SK-N-SH (cell line): ENCODE measurements at regions not wholly inside any gene's neighbourhood (a gene's known extent, or its start where the extent isn't known, plus 50 kb on each side); places are given as distances from the start of the nearest gene placed in this dataset.

ENCODE experiments used
- CTCF ChIA-PET: fragments of 300-600, 350-600 bp; formaldehyde crosslinking; extraction: SDS; loops from one replicate; lab custom pipeline; 2021; lab: Yijun Ruan, JAX
- POLR2A ChIA-PET: fragments of 350-600 bp; sonication (Branson Sonifier 250); formaldehyde crosslinking; extraction: SDS; loops from one replicate; lab custom pipeline; 2020; ENCODE audit warnings: antibody characterized with exemption, inconsistent platforms; lab: Yijun Ruan, JAX
- DNase-seq: peaks from one replicate; pipeline ENCODE4 v3.0.0; 2012
- H2AFZ ChIP-seq: fragments of 200-600 bp; sonication (generic); 2 replicates; pipeline ENCODE4 v1.8.1; 2016; ENCODE audit warnings: antibody characterized with exemption, mild to moderate bottlenecking, low read depth
- H3F3A ChIP-seq: fragments of 200-600 bp; sonication (generic); replicated peaks from 2 replicates; pipeline ENCODE3; 2016; ENCODE audit warnings: antibody characterized with exemption, mild to moderate bottlenecking; ENCODE audit not compliant: insufficient read depth
- H3K27ac ChIP-seq, 2 experiments: fragments of 200-500 bp in 1 of 2; fragments of 200-600 bp in 1 of 2; sonication (Bioruptor generic) in 1 of 2; sonication (generic), shearing (Covaris generic) in 1 of 2; 2 replicates each; pipeline versions ENCODE4 v1.5.1 to v1.6.1; 2014 to 2016; ENCODE audit warnings: low read depth in 2 of 2, inconsistent platforms in 1 of 2, low read length in 1 of 2, mild to moderate bottlenecking in 1 of 2, mixed read lengths in 1 of 2
- H3K27me3 ChIP-seq: fragments of 200-600 bp; sonication (generic), shearing (Covaris generic); 2 replicates; pipeline ENCODE4 v1.6.1; 2016; ENCODE audit warnings: mixed run types; ENCODE audit not compliant: insufficient read depth
- H3K36me3 ChIP-seq, 2 experiments: fragments of 200-500 bp in 1 of 2; fragments of 200-600 bp in 1 of 2; sonication (Bioruptor generic) in 1 of 2; sonication (generic) in 1 of 2; replicated peaks in 1 of 2; 2 replicates each; pipeline versions ENCODE3 to v1.5.1; 2014 to 2016; ENCODE audit warnings: low read length in 1 of 2, mild to moderate bottlenecking in 1 of 2; ENCODE audit not compliant: insufficient read depth in 2 of 2, control insufficient read depth in 1 of 2
- H3K4me1 ChIP-seq, 2 experiments: fragments of 200-500 bp in 1 of 2; fragments of 200-600 bp in 1 of 2; sonication (Bioruptor generic) in 1 of 2; sonication (generic), shearing (Covaris generic) in 1 of 2; 2 replicates each; pipeline versions ENCODE4 v1.5.1 to v1.6.1; 2014 to 2016; ENCODE audit warnings: low read depth in 1 of 2, low read length in 1 of 2, mixed run types in 1 of 2; ENCODE audit not compliant: insufficient read depth in 2 of 2, control insufficient read depth in 1 of 2
- H3K4me2 ChIP-seq: fragments of 200-600 bp; sonication (generic), shearing (Covaris generic); 2 replicates; pipeline ENCODE4 v1.6.1; 2017; ENCODE audit warnings: mixed run types
- H3K4me3 ChIP-seq, 2 experiments: fragments of 200-500 bp in 1 of 2; fragments of 200-600 bp in 1 of 2; sonication (Bioruptor generic) in 1 of 2; sonication (generic), shearing (Covaris generic) in 1 of 2; 2 replicates each; pipeline versions ENCODE4 v1.5.1 to v1.8.1; 2014 to 2016; ENCODE audit warnings: low read depth in 2 of 2, inconsistent platforms in 1 of 2, low read length in 1 of 2, mild to moderate bottlenecking in 1 of 2, mixed read lengths in 1 of 2, moderate library complexity in 1 of 2
- H3K79me2 ChIP-seq: fragments of 200-600 bp; sonication (generic); 2 replicates; pipeline ENCODE4 v1.8.1; 2017; ENCODE audit warnings: mild to moderate bottlenecking; ENCODE audit not compliant: insufficient read depth
- H3K9ac ChIP-seq: fragments of 200-600 bp; sonication (generic); 2 replicates; pipeline ENCODE4 v1.6.1; 2017; ENCODE audit warnings: mixed run types
- H3K9me2 ChIP-seq: fragments of 200-600 bp; sonication (generic); 2 replicates; pipeline ENCODE4 v1.6.1; 2017; ENCODE audit warnings: mixed run types
- H3K9me3 ChIP-seq: fragments of 200-600 bp; sonication (generic); 2 replicates; pipeline ENCODE4 v1.6.1; 2017; ENCODE audit warnings: mixed run types, mild to moderate bottlenecking, moderate library complexity
- H4K20me1 ChIP-seq: fragments of 200-600 bp; sonication (generic); 2 replicates; pipeline ENCODE4 v1.6.1; 2017; ENCODE audit warnings: mild to moderate bottlenecking, mixed run types; ENCODE audit not compliant: insufficient read depth
- CHD2 ChIP-seq: fragments of 150-350 bp; IDR thresholded peaks from 2 replicates; pipeline ENCODE4 v1.6.1; 2018; ENCODE audit warnings: low read length; ENCODE audit not compliant: partially characterized antibody
- ELF1 ChIP-seq: IDR thresholded peaks from 2 replicates; pipeline ENCODE4 v1.4.0; 2012
- EP300 ChIP-seq, 2 experiments: IDR thresholded peaks; 2 replicates each; pipeline versions ENCODE4 v1.4.0 to v1.6.1; 2012; ENCODE audit warnings: borderline replicate concordance in 1 of 2, low read depth in 1 of 2, low read length in 1 of 2
- FOSL2 ChIP-seq: IDR thresholded peaks from 2 replicates; pipeline ENCODE4 v1.4.0; 2012; ENCODE audit warnings: low read depth, mild to moderate bottlenecking, moderate library complexity, borderline replicate concordance
- FOXJ3 ChIP-seq: sonication (generic); formaldehyde crosslinking; IDR thresholded peaks from 2 replicates; pipeline ENCODE4 v1.5.1; 2020; ENCODE audit warnings: mild to moderate bottlenecking, missing genetic modification reagents
- FOXM1 ChIP-seq: IDR thresholded peaks from 2 replicates; pipeline ENCODE4 v1.4.0; 2012; ENCODE audit warnings: low read depth, mild to moderate bottlenecking
- IRF3 ChIP-seq: fragments of 150-350 bp; IDR thresholded peaks from 2 replicates; pipeline ENCODE4 v1.6.1; 2016; ENCODE audit warnings: mild to moderate bottlenecking, low read depth, low read length
- JUND ChIP-seq: IDR thresholded peaks from 2 replicates; pipeline ENCODE4 v1.4.0; 2012
- MXI1 ChIP-seq: IDR thresholded peaks from 2 replicates; pipeline ENCODE4 v1.6.1; 2012; ENCODE audit warnings: mild to moderate bottlenecking, low read depth, low read length, improper control_type of control experiment
- NRF1 ChIP-seq: IDR thresholded peaks from 2 replicates; pipeline ENCODE4 v1.6.1; 2012; ENCODE audit warnings: low read depth, mild to moderate bottlenecking, low read length
- RAD21 ChIP-seq: IDR thresholded peaks from 2 replicates; pipeline ENCODE4 v1.6.1; 2012; ENCODE audit warnings: mild to moderate bottlenecking, low read length
- REST ChIP-seq: IDR thresholded peaks from 2 replicates; pipeline ENCODE4 v1.6.1; 2012; ENCODE audit warnings: mild to moderate bottlenecking, low read depth, low read length, moderate library complexity
- TCF12 ChIP-seq: IDR thresholded peaks from 2 replicates; pipeline ENCODE4 v1.4.0; 2012
- YY1 ChIP-seq: IDR thresholded peaks from 2 replicates; pipeline ENCODE4 v1.4.0; 2012; ENCODE audit warnings: low read depth, mild to moderate bottlenecking
- ZBTB33 ChIP-seq: IDR thresholded peaks from 2 replicates; pipeline ENCODE4 v1.4.0; 2012; ENCODE audit warnings: low read depth, borderline replicate concordance
- WGBS: methylation state at CpG from one replicate; pipeline ENCODE4 v1.1.6; 2017; ENCODE audit warnings: low lambda C conversion rate; 5-methylcytosine and 5-hydroxymethylcytosine counted together

GRCh38 chr15:25596644-25597562 is 158.1 kb upstream of the UBE3A start (continued):
- no peak for TF ChIP-seq CHD2
- no peak for TF ChIP-seq TCF12
- TF ChIP-seq RAD21: no peak
- no peak for TF ChIP-seq JUND
- TF ChIP-seq YY1: no peak
- TF ChIP-seq ELF1: no peak
- TF ChIP-seq REST: no peak
- no peak for TF ChIP-seq NRF1
- no peak for TF ChIP-seq MXI1
- no peak for TF ChIP-seq FOXJ3
- no peak for TF ChIP-seq FOSL2

GRCh38 chr15:25587616-25588340 is 149.0 kb upstream of the UBE3A start:
- H3K4me3 ChIP-seq: no peak overlapping the region
- POLR2A ChIA-PET: no interaction called here
- H3F3A ChIP-seq: no peaks in the 10 kb centered on the region
- TF ChIP-seq EP300 (IDR thresholded peaks at IDR 0.05; ENCODE audit: borderline replicate concordance in 1 of 2, low read depth in 1 of 2, low read length in 1 of 2): no peak
- TF ChIP-seq IRF3: no peak
- no peak for TF ChIP-seq MXI1
- TF ChIP-seq ZBTB33: no peak
- no peak for TF ChIP-seq FOXM1
- TF ChIP-seq JUND: no peak
- no peak for TF ChIP-seq YY1
- TF ChIP-seq, all 33 proteins: peak for 0
- no peak for DNase-seq
- no peak overlapping the region for H2AFZ ChIP-seq
- WGBS: 24% methylated on average over 7 of the region's 7 CpGs
- H3K27ac ChIP-seq: no peak overlapping the region
- H3K79me2 ChIP-seq: no peaks in the 10 kb centered on the region
- H3K4me1 ChIP-seq: no peaks in the 10 kb centered on the region
- no peaks in the 10 kb centered on the region for H3K9me2 ChIP-seq
- H3K27me3 ChIP-seq: no peaks in the 10 kb centered on the region
- H3K9me3 ChIP-seq: 0 out of 2 replicates have a peak, but pooled peaks cover 4% of the 10 kb centered on the region
- H3K36me3 ChIP-seq: no peaks in the 10 kb centered on the region
- H4K20me1 ChIP-seq: no peaks in the 10 kb centered on the region
- CTCF ChIA-PET: interaction anchor here (1.5 kb wide), 1 partner anchor 346 kb away, joined by 3 read pairs; no protein-coding TSS in a partner anchor
- no peak overlapping the region for H3K9ac ChIP-seq
- H3K4me2 ChIP-seq: no peak overlapping the region
